GM23338 (cell line): ENCODE measurements at regions not wholly inside any gene's neighbourhood (a gene's known extent, or its start where the extent isn't known, plus 50 kb on each side); places are given as distances from the start of the nearest gene placed in this dataset.

Source experiments
- ATAC-seq: fragments of 200-7000 bp; cut with Tn5 transposase; 3 replicates; pipeline ENCODE4 v1.9.1; 2020
- DNase-seq: peaks from one replicate; pipeline ENCODE4 v3.0.0-alpha.2; 2015; ENCODE audit warnings: low spot score
- H2AFZ ChIP-seq: fragments of 200-600 bp; sonication (generic); 2 replicates; pipeline ENCODE4 v1.8.0; 2016; ENCODE audit warnings: antibody characterized with exemption, mild to moderate bottlenecking, moderate library complexity
- H3F3A ChIP-seq: fragments of 200-600 bp; sonication (generic); replicated peaks from 2 replicates; pipeline ENCODE4 v1.8.0; 2017; ENCODE audit warnings: antibody characterized with exemption, mixed run types, low read depth
- H3K27ac ChIP-seq: fragments of 200-600 bp; sonication (generic); 2 replicates; pipeline ENCODE4 v1.6.1; 2016; ENCODE audit warnings: low read depth
- H3K27me3 ChIP-seq: fragments of 200-600 bp; sonication (generic); 2 replicates; pipeline ENCODE4 v1.8.0; 2016; ENCODE audit warnings: mild to moderate bottlenecking, mixed run types, moderate library complexity; ENCODE audit not compliant: insufficient read depth
- H3K36me3 ChIP-seq: fragments of 200-600 bp; sonication (generic); 2 replicates; pipeline ENCODE4 v1.8.0; 2016; ENCODE audit warnings: mild to moderate bottlenecking; ENCODE audit not compliant: insufficient read depth
- H3K4me1 ChIP-seq: fragments of 200-600 bp; sonication (generic); 2 replicates; pipeline ENCODE4 v1.8.0; 2016; ENCODE audit warnings: mild to moderate bottlenecking, moderate library complexity; ENCODE audit not compliant: insufficient read depth
- H3K4me2 ChIP-seq: fragments of 200-600 bp; sonication (generic); 2 replicates; pipeline ENCODE4 v1.7.1; 2017; ENCODE audit warnings: mixed run types
- H3K4me3 ChIP-seq: fragments of 200-600 bp; sonication (generic); 2 replicates; pipeline ENCODE4 v1.6.1; 2016; ENCODE audit warnings: mixed run types
- H3K79me2 ChIP-seq: fragments of 200-600 bp; sonication (generic); replicated peaks from 2 replicates; pipeline ENCODE4 v1.8.0; 2017; ENCODE audit warnings: mild to moderate bottlenecking; ENCODE audit not compliant: insufficient read depth
- H3K9me2 ChIP-seq: fragments of 200-600 bp; sonication (generic); 2 replicates; pipeline ENCODE4 v1.8.0; 2017; ENCODE audit not compliant: insufficient read depth
- H4K20me1 ChIP-seq: fragments of 200-600 bp; sonication (generic); replicated peaks from 2 replicates; pipeline ENCODE4 v1.8.0; 2017; ENCODE audit warnings: mild to moderate bottlenecking; ENCODE audit not compliant: insufficient read depth
- H3K27ac Mint-ChIP-seq: 2 replicates; pipeline ENCODE4 v1.8.0; 2020; ENCODE audit warnings: inconsistent platforms, mild to moderate bottlenecking, moderate library complexity, mixed read lengths
- H3K27me3 Mint-ChIP-seq: 3 replicates; pipeline ENCODE4 v1.8.0; 2022; ENCODE audit warnings: low read depth, mild to moderate bottlenecking, moderate library complexity, mixed read lengths, inconsistent platforms; ENCODE audit not compliant: insufficient read depth, poor library complexity
- H3K36me3 Mint-ChIP-seq: 3 replicates; pipeline ENCODE4 v1.8.0; 2021; ENCODE audit warnings: low read depth, mild to moderate bottlenecking, inconsistent platforms, moderate library complexity, mixed read lengths
- H3K4me1 Mint-ChIP-seq: 3 replicates; pipeline ENCODE4 v1.8.0; 2020; ENCODE audit warnings: mild to moderate bottlenecking, inconsistent platforms, mixed read lengths
- H3K4me3 Mint-ChIP-seq: 3 replicates; pipeline ENCODE4 v1.8.0; 2021; ENCODE audit warnings: moderate library complexity, mild to moderate bottlenecking, inconsistent platforms, mixed read lengths
- H3K9me3 Mint-ChIP-seq: 3 replicates; pipeline ENCODE4 v1.8.0; 2020; ENCODE audit warnings: moderate library complexity, mild to moderate bottlenecking, inconsistent platforms, mixed read lengths
- CREB1 ChIP-seq: fragments of 250-450 bp; sonication (Bioruptor Pico); IDR thresholded peaks from 2 replicates; pipeline ENCODE4 v1.5.0; 2020; ENCODE audit warnings: low read depth, mild to moderate bottlenecking, moderate library complexity
- CTCF ChIP-seq, 2 experiments: fragments of 200-600 bp in 1 of 2; sonication (generic) in 1 of 2; conservative IDR thresholded peaks; 2 replicates each; pipeline versions ENCODE4 v1.5.1 to v1.6.1; 2016 to 2017; ENCODE audit warnings: antibody characterized with exemption in 2 of 2, low read depth in 2 of 2, mild to moderate bottlenecking in 2 of 2, moderate library complexity in 1 of 2
- ETS1 ChIP-seq: IDR thresholded peaks from 2 replicates; pipeline ENCODE4 v1.6.1; 2016; ENCODE audit warnings: antibody characterized with exemption
- EZH2 ChIP-seq: fragments of 200-600 bp; sonication (generic); IDR thresholded peaks from one replicate; pipeline ENCODE4 v1.8.0; 2017; ENCODE audit warnings: antibody characterized with exemption, mild to moderate bottlenecking, low read depth; ENCODE audit not compliant: unreplicated experiment
- EZH2phosphoT487 ChIP-seq: fragments of 200-600 bp; sonication (generic); IDR thresholded peaks from one replicate; pipeline ENCODE4 v1.8.1; 2018; ENCODE audit warnings: antibody characterized with exemption; ENCODE audit not compliant: unreplicated experiment
- JUNB ChIP-seq: IDR thresholded peaks from one replicate; pipeline ENCODE4 v1.6.1; 2016; ENCODE audit warnings: antibody characterized with exemption; ENCODE audit not compliant: unreplicated experiment
- NANOG ChIP-seq: IDR thresholded peaks from 2 replicates; pipeline ENCODE4 v1.6.1; 2016; ENCODE audit warnings: antibody characterized with exemption, borderline replicate concordance
- POLR2AphosphoS5 ChIP-seq: IDR thresholded peaks from 2 replicates; pipeline ENCODE4 v1.6.1; 2016; ENCODE audit warnings: antibody characterized with exemption, low read depth
- REST ChIP-seq: IDR thresholded peaks from one replicate; pipeline ENCODE4 v1.6.1; 2018; ENCODE audit warnings: antibody characterized with exemption; ENCODE audit not compliant: unreplicated experiment
- STAT1 ChIP-seq: IDR thresholded peaks from one replicate; pipeline ENCODE4 v1.6.1; 2016; ENCODE audit warnings: antibody characterized with exemption; ENCODE audit not compliant: unreplicated experiment
- ZNF114 ChIP-seq: fragments of 250-450 bp; sonication (Bioruptor Pico); IDR thresholded peaks from 2 replicates; pipeline ENCODE4 v1.5.0; 2020; ENCODE audit warnings: mild to moderate bottlenecking, moderate library complexity
- ZNF331 ChIP-seq: fragments of 250-450 bp; sonication (Bioruptor Pico); IDR thresholded peaks from 2 replicates; pipeline ENCODE4 v1.5.0; 2020; ENCODE audit warnings: low read depth, mild to moderate bottlenecking, moderate library complexity
- ZNF462 ChIP-seq: fragments of 250-450 bp; sonication (Bioruptor Pico); IDR thresholded peaks from 2 replicates; pipeline ENCODE4 v1.5.0; 2020; ENCODE audit warnings: mild to moderate bottlenecking, moderate library complexity

GRCh38 chr3:150308037-150308319 lies 100.1 kb upstream of the TSC22D2 start:
- H3K4me3 ChIP-seq = no peak overlapping the region
- H3K4me1 Mint-ChIP-seq = no peaks in the 10 kb centered on the region
- no peak for DNase-seq
- no peaks in the 10 kb centered on the region for H4K20me1 ChIP-seq
- ATAC-seq = no peak
- no peaks in the 10 kb centered on the region for H3F3A ChIP-seq
- no peak overlapping the region for H3K27ac ChIP-seq
- TF ChIP-seq ETS1 = no peak
- no peak for TF ChIP-seq REST
- no peak for TF ChIP-seq ZNF462 (CRISPR knock-in tag)
- no peak for TF ChIP-seq STAT1
- TF ChIP-seq EZH2phosphoT487 = no peak
- no peak for TF ChIP-seq CTCF (conservative IDR thresholded peaks at IDR 0.05; ENCODE audit: low read depth in 2 of 2)
- no peak for TF ChIP-seq JUNB
- TF ChIP-seq NANOG = no peak
- TF ChIP-seq ZNF114 = no peak
- no peak for TF ChIP-seq ZNF331 (CRISPR knock-in tag)
- no peak for TF ChIP-seq EZH2
- no peak for TF ChIP-seq POLR2AphosphoS5
- TF ChIP-seq CREB1 (CRISPR knock-in tag) = no peak
- no peaks in the 10 kb centered on the region for H3K9me3 Mint-ChIP-seq
- no peaks in the 10 kb centered on the region; the same call in 1 of the 2 replicates for H3K9me2 ChIP-seq
- no peak overlapping the region for H3K4me3 Mint-ChIP-seq
- H3K36me3 Mint-ChIP-seq = no peaks in the 10 kb centered on the region
- H3K27me3 Mint-ChIP-seq = peaks cover 3% of the 10 kb centered on the region
- no peak overlapping the region for H3K4me2 ChIP-seq
- H2AFZ ChIP-seq = peak overlapping the region; percentile 38; the same call in 1 of the 2 replicates
- no peaks in the 10 kb centered on the region for H3K79me2 ChIP-seq
- no peak overlapping the region for H3K27ac Mint-ChIP-seq
- H3K36me3 ChIP-seq = no peaks in the 10 kb centered on the region
- no peaks in the 10 kb centered on the region for H3K27me3 ChIP-seq
- H3K4me1 ChIP-seq = no peaks in the 10 kb centered on the region
